HG03442 (cell line): ENCODE measurements at regions not wholly inside any gene's neighbourhood (a gene's known extent, or its start where the extent isn't known, plus 50 kb on each side); places are given as distances from the start of the nearest gene placed in this dataset.
"Not testable (repeated sequence)": the region's sequence is repeated elsewhere in the genome, so short reads cannot be mapped to it uniquely, and the experiment has no call there.

ENCODE experiments used
- ATAC-seq: cut with Tn5 transposase; IDR thresholded peaks from one replicate; pipeline ENCODE4 v1.9.1; 2021; ENCODE audit warnings: mild to moderate bottlenecking, moderate library complexity; ENCODE audit not compliant: unreplicated experiment

DNA sequence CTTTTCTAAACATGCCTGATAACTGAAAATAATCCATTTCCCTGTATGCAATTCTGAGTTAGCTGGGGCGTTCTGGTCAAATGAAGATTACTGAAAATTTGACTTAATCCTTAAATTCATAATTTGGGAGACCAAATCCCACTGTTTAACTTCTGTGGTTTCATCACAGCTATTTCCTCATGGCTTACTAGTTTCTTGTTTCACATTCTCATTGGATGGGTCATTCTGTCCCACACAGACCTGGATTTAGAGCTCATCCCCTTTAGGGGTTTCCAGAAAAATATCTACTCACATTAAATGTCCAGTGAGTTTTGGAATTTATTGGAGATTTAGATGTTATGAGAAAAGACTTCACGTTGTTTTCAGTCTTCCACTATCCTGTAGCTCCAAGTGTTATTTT lies 709.3 kb upstream of the KLHL1 start:
- ATAC-seq: no peak

DNA sequence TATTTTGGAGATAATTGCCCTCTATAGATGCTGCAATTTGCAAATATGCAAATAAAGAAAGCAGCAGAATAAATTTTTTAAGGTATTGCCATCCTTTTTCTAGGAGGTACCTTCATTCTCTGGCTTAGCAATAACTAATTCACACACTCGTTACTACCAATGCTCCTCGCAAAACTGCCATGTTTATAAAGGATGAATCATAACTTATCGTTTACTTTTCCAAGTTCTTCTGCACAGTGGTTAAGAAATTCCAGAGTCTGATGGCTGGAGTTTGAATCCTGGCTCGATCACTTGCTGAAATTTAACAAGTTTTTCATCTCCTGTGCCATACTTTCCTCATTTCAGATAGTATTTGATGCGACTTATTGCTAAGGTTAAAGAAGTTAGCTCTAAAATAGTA lies 708.6 kb upstream of the KLHL1 start:
- no peak for ATAC-seq

DNA sequence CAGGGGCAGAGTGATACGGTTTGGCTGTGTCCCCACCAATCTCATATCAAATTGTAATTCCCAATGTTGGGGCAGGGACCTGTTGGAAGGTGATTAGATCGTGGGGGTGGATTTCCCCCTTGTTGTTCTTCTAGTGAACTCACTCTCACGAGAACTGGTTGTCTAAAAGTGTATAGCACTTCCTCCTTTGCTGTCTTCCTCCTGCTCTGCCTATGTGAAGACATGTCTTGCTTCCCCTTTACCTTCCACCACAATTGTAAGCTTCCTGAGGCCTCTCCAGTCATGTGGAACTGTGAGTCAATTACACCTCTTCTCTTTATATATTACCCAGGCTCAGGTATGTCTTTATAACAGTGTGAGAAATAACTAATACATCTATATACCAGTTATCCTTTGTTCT lies 706.4 kb upstream of the KLHL1 start:
- ATAC-seq: no peak

DNA sequence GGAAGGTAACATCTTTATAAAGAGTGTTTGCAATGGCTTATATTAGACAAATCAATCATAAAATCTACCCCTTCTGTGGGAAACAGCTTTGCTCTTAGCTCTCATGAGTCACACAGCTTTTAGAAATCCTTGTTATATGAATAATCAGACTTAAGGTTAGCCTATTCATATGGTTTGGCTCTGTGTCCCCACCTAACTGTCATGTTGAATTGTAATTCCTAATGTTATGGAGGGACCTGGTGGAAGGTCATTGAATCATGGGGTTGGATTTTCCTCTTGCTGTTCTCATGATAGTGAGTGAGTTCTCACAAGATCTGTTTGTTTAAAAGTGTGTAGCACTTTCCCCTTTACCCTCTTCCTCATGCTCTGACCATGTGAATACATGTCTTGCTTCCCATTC lies 704.2 kb upstream of the KLHL1 start:
- ATAC-seq: no peak

DNA sequence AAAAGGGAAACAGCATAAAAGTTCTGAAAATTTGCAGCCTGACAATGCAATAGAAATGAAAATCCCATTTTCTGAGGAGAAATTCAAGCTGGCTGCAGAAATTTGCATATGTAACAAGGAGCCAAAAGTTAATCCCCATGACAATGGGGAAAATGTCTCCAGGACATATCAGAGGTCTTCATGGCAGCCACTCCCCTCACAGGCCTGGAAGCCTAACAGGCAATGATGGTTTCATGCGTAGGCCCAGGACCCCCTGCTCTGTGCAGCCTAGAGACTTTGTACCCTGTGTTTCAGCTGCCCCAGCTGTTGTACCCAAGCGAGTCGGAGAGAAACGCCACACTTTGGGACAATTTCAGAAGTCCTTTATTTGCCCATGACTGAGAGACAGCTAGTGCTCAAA lies 701.3 kb upstream of the KLHL1 start:
- ATAC-seq: no peak

DNA sequence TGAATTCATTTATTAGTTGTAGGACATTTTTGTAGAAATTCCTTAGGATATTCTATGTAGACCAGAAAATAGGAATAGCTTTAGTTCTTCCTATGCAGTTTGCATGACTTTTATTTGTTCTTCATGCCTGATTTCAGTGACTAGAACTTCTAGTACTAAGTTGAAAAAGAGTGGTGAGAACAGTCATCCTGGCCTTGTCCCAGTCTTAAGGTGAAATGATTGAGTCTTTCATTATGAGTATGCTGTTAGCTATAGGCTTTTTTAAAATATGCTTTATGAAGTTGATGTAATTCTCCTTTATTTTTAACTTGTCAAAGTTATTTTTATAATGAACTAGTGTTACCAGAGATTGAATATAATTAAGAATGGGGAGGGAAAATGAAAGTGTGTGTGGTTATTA lies 690.1 kb upstream of the KLHL1 start:
- ATAC-seq: no peak

DNA sequence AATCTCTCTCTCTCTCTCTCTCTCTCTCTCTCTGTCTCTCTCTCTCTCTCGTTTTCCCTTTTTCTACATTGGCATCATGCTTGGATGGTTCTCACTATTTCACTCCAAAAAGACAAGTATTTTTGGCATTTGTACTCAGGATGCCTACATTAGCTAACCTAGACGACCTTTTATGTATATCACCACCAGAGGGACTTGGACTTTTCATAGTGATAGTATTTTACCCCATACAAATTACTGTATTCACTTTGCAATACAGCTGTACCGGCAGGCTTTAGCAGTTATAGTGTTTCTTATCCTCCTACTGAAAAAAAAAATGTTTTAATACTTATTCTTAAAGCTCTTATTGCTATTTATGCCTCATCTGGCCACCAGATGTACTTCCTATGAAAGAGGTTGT lies 687.2 kb upstream of the KLHL1 start:
- no peak for ATAC-seq

DNA sequence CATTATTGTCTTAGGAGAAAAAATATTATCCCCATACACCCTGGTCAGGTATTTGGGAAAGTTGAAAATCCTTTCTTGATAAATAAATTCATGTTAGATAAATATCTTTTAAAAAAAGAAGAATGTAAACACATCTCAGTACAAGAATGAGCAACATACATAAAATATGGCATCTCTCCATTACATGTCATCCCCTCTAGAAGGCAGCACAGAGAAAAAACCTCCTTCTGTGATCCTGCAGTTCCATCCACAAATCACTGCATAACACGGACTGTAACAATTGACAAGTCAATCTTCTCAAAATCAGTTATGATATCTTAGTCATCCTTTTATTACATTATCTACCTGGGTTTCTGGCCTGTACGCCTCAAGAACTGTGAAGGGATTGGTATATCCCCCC lies 683.9 kb upstream of the KLHL1 start:
- ATAC-seq: no peak

DNA sequence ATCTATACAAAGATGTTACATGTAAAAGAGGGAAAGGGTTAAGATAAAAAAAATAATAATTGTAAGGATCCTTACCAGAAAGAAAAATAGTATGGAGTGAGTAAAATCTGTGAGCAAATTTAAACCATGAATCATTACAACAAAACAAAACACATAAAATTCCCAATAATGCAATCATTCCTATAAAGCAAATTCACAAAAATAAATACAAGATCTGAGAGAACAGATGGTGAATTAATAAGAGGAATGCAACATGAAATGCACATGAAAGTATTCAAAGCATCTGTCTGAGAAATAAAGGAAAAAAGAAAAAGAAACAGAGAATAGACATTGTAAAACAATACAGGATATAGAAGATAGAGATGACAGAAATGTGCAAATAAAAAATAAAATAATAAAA lies 681.5 kb upstream of the KLHL1 start:
- no peak for ATAC-seq

DNA sequence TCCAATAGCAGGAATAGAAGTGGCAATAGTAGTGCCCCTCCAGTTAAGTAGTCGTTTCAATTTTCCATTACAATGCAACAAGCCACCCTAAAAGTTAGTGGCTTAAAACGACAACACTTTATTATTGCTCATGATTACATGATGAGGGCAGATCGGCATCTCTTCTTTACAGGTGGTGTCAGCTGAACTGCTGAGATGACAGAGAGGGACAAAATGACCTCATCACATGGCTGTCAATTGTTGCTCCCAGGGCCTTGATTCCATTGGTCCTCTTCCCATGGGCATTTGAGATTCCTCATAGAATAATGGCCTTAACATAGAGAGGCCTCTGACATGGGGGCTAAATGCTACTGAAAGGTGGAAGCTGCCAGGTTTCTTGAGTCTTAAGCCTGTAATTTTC lies 679.8 kb upstream of the KLHL1 start:
- no peak for ATAC-seq

DNA sequence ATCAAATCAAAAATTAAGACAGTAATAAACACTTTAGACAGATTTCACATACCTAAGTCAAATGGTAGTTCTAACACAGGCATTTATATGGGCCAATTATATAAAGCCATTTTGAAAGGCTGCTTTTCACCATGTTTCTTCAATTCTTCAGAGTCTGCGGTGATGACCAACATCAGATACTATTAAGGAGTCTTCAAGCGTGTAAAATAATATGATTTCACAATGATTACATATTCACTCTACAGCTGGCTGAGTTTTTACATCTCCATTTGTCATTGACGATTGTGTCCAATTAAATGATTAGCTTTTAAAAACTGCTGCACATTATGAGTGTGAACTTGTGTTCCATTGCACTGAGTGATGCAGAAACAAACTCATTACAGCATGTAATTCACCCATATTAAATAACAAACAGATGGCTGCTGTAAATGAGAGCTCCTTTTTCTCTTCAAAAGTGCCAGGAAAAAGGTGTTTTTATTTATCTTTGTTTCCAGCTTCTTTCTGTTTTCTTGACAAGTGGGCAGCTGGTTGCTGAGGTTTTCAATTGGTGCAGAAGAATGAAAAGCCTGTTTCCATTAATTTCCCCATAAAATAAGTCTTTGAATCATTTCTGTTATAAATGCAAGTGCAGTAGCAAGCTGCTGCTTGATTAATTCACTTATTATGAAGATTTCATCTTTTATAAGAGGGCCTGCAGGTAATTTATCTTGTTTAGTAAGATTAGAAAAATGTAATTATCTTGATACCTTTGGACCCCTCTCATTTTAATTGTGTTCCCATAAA lies 676.1 kb upstream of the KLHL1 start:
- no peak for ATAC-seq

DNA sequence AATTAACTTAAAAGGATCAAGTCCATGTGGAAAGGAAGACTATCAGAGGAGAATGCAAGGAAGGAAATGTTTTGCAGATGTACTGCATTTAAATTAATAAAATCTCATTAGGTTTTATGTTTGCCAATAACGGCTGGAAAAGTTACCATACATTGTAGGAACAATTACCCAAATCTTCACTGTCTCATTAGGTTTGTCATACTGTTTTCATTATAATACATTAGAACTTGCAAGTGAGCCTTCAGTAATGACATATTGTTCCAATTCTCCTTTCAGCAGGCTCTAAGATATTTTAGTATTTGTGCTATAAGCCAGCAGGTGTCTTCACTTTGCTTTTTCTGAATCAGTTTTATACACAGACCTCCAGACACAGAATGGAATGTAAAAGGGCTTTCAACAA lies 661.6 kb upstream of the KLHL1 start:
- ATAC-seq: no peak

DNA sequence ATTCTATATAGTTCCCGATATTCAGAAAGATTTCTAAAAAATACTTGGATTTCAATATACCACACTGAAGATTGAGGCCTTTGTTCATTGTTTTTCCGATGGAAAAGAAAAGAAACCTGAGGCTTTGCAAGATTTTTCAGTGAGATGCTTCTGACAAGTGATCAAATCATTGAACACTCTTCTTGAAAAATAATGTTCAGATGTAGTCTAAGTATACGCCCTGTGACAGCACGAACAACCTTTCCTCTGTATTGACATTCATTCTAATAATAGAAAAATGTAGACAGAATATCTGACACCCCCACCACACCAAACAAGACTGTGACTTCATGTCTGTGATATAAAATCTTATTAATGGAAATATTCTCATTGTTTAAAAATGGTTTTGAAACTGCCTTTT lies 650.7 kb upstream of the KLHL1 start:
- ATAC-seq: no peak

DNA sequence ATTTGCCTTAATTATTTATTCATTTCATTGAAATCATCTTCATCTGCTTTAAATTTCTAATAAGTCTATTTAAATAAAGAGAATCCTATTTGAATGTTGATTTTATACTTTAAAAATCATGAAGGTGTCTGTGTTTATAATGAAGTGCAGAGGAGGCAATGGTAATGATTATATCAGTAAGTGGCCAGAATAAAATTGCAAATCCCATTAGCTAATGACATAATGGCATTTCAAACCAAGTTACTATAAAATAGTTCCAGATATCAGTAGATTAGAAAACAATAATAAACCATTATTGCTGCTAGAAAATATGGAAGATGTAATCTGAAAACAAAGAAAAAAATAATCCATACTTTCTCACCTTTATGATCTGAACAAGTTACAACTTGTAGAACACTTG lies 647.8 kb upstream of the KLHL1 start:
- no peak for ATAC-seq

DNA sequence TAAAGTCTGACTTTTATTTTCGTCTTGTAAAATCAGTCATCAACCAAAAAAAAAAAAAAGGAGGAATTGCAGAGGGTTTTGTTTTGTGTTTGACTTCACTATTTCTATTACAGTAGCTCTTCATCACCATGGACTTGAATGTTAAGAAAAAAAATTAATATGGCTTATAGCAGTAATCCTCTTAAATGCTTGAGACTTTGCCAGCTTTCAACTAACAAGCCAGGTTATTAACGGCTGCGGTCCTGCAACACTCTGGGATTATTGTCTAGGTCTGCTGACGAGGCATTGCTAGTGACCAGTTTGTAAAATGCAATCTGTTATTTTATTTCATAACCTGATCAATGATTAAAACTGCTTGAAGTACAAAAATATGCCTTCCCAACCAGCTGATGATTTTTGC lies 647.2 kb upstream of the KLHL1 start:
- no peak for ATAC-seq

DNA sequence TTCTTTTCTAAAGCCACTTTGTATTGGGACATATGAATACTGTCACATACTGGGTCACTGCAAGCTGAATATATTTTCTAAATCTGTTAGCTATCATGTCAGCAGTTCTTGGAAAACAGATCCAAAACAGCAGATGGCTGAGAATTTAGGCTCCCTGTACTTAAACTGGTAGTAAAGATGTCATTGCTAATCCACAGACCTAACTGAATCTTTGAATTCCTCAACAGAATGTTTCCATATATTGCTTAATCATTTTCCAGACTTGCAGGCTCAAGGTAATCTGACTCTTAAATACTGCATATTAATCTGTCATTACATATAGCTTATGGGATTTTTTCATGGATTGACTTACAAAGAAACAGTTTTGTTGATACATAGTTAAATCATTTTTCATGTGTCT lies 639.0 kb upstream of the KLHL1 start:
- ATAC-seq: no peak

DNA sequence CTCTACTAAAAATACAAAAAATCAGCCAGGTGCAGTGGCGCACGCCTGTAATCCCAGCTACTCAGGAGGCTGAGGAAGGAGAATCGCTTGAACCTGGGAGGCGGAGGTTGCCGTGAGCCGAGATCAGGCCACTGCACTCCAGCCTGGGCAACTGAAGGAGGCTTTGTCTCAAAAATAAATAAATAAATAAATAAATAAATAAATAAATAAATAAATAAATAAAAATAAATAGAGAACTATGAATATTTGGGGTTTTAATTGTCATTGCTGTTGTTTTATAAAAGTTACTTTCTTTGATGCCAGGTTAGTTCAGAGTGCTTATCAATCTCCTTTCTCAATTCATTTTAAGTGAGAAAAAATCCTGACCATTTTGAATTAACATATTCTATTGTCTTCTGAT lies 638.2 kb upstream of the KLHL1 start:
- not testable (repeated sequence) for ATAC-seq

DNA sequence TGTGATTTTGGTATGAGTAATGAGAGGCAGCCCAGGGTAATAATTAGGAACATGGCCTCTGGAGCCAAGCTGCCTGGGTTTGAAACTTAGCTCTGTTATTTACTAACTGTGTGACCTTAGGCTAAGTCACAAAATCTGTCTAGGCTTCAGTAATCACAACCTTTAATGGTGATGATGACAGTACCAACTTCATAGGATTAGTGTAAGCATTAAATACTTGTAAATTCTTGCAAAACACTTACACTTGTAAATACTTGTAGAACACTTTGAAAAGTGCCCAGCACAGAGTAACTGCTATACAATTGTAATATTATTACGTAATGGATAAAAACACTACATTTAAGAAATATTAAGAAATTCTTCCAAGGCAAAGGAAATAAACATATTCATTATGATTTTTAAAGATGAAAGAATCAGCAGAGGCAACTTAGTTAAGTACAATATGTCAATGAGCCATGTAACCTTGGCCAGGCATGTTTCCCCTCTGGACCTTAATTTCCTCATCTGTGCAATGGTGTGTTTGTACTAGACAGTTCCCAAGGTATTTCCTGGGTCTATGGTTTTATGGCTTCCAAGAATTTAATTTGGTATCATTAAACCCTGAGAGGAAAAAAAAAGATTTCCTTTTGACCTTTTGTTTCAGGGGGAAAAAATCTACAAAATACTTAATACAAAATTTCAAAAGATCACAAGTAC lies 628.5 kb upstream of the KLHL1 start:
- ATAC-seq: no peak

DNA sequence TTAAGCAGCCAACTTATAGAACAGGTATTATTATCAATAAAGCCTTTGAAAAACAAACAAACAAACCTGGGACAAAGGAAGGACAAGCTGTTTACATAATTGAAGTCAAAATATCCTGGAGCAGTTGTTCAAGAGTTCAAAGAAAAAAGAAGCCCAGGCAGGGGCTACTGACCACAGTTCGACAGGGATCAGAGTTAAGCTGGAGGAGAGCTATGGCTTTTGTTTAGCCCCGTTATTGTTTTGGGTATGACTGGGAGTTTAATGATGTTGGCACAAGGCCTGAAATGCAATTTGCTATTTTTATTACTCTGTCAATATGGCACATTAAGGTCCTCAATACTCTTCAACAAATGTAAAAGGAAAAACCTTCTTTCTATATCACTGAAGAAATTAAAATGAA lies 624.4 kb upstream of the KLHL1 start:
- no peak for ATAC-seq

DNA sequence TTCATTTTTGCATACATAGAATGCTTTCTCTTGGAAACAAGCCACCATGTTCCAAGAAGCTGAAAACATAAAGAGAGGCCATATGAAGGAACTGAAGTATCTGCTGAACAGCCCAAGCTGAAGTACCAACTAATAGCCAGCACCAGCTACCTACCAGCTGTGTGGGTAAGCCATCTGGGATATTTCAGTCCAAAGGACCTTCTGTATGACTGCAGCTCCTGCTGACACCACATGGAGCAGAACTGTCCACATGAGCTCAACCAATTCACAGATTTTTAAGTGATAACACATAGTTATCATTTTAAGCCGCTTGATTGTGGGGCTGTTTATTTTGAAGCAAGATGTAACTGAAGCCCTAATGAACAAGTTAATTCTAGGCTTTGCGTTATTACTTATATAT lies 621.1 kb upstream of the KLHL1 start:
- ATAC-seq: no peak

DNA sequence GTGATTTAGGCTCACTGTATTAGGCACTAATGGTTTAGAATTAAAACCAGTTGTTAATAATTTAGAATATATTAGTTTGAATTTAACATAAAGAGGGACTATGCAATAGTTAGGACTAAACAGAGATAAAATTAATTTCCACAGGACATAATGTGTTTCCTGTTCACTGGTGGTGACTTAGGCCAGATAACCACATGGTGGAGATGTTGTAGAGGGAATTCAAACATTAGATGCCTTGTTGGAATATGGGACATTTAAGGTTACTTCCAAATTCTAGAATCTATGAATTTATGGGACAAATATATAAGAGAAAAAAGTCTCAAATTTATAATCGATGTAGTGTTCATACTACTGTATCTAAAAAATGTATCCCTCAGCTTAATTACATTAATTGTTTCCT lies 615.5 kb upstream of the KLHL1 start:
- ATAC-seq: no peak

DNA sequence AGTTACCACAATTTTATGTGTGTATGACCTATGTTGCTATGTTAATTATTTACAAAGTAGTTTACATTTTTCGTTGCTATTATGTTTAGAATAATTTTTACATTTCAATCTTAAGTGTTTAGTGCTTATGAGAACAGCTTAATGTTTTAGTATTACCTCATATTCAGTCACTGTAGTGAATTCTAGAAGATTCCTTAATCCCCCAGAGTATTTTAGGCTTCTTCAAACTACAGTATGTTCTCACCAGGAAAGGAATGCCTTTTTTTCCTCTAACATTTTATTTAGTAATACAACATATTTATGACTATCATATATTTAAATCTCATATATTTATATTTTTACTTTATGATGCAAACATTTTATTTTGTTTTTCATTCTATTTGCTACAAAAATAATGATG lies 612.1 kb upstream of the KLHL1 start:
- ATAC-seq: no peak

DNA sequence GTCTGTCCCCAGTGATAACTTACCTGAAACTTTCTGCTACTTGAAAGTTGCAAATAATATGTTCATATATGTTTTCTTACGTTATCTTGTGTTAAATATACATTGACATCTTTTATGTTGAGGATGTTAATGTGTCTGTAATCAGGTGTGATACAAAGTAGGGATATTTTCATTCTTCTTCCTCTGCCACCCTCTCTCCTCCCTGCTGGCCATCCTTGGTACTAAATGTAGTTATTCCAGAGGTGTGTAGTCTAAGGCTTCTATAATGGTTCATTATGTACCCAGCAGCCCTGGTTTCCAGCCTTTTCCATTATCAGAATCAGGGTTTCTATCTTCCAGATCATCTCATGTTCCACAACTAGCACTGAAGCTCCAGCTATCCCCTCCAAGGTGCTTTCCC lies 606.7 kb upstream of the KLHL1 start:
- no peak for ATAC-seq
